ENCODE measurements at regions not wholly inside any gene's neighbourhood (a gene's known extent, or its start where the extent isn't known, plus 50 kb on each side); places are given as distances from the start of the nearest gene placed in this dataset.

GRCh38 chr9:82781921-82782392 is 281.0 kb downstream of the RASEF start:
- H3K36me3 ChIP-seq (ENCODE audit: control insufficient read depth in 1 of 2, insufficient read depth in 2 of 2, low read length in 2 of 2), result no peaks in the 10 kb centered on the region
- H3K9ac ChIP-seq (ENCODE audit: low read length), result no peak overlapping the region
- H3K9me3 ChIP-seq (ENCODE audit: control insufficient read depth in 1 of 2, insufficient read depth in 1 of 2, low read depth in 1 of 2, low read length in 2 of 2), result peaks cover 0 to 6% of the 10 kb centered on the region in 2 experiments; a peak in 1 of 4 replicates
- TF ChIP-seq, protein P1, sequence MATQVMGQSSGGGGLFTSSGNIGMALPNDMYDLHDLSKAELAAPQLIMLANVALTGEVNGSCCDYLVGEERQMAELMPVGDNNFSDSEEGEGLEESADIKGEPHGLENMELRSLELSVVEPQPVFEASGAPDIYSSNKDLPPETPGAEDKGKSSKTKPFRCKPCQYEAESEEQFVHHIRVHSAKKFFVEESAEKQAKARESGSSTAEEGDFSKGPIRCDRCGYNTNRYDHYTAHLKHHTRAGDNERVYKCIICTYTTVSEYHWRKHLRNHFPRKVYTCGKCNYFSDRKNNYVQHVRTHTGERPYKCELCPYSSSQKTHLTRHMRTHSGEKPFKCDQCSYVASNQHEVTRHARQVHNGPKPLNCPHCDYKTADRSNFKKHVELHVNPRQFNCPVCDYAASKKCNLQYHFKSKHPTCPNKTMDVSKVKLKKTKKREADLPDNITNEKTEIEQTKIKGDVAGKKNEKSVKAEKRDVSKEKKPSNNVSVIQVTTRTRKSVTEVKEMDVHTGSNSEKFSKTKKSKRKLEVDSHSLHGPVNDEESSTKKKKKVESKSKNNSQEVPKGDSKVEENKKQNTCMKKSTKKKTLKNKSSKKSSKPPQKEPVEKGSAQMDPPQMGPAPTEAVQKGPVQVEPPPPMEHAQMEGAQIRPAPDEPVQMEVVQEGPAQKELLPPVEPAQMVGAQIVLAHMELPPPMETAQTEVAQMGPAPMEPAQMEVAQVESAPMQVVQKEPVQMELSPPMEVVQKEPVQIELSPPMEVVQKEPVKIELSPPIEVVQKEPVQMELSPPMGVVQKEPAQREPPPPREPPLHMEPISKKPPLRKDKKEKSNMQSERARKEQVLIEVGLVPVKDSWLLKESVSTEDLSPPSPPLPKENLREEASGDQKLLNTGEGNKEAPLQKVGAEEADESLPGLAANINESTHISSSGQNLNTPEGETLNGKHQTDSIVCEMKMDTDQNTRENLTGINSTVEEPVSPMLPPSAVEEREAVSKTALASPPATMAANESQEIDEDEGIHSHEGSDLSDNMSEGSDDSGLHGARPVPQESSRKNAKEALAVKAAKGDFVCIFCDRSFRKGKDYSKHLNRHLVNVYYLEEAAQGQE (IDR thresholded peaks at IDR 0.05; ENCODE audit: low read depth), result no peak
- TF ChIP-seq EZH2 (IDR thresholded peaks at IDR 0.05), result no peak
- no peak for TF ChIP-seq CTCF (IDR thresholded peaks at IDR 0.05 in 2 of 3, conservative IDR thresholded peaks at IDR 0.05 in 1 of 3; ENCODE audit: borderline replicate concordance in 1 of 3, insufficient read depth in 1 of 3, low read depth in 2 of 3, low read length in 2 of 3)
- no peak for TF ChIP-seq POLR2AphosphoS5 (IDR thresholded peaks at IDR 0.05; ENCODE audit: low read depth, low read length)
- TF ChIP-seq, protein P2, sequence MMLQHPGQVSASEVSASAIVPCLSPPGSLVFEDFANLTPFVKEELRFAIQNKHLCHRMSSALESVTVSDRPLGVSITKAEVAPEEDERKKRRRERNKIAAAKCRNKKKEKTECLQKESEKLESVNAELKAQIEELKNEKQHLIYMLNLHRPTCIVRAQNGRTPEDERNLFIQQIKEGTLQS (IDR thresholded peaks at IDR 0.05), result no peak
- no peak for TF ChIP-seq FOSL1 (IDR thresholded peaks at IDR 0.05; ENCODE audit: low read depth)
- no peak for TF ChIP-seq ZBTB33 (IDR thresholded peaks at IDR 0.05; ENCODE audit: extremely low read depth, insufficient replicate concordance, low read length)
- TF ChIP-seq EZH2phosphoT487 (IDR thresholded peaks at IDR 0.05; ENCODE audit: borderline replicate concordance), result no peak
- TF ChIP-seq JUND (IDR thresholded peaks at IDR 0.05), result no peak
- DNase-seq (ENCODE audit: low read depth, low spot score) (no peak), ATAC-seq (no peak)
- H3K4me1 ChIP-seq (ENCODE audit: control insufficient read depth in 1 of 2, insufficient read depth in 2 of 2, low read length in 2 of 2), result no peaks in the 10 kb centered on the region
- POLR2A ChIA-PET, result no interaction called here
- H3K4me2 ChIP-seq (ENCODE audit: low read length), result no peak overlapping the region
- H2AFZ ChIP-seq (ENCODE audit: low read depth, low read length, poor library complexity, severe bottlenecking), result no peak overlapping the region
- H4K20me1 ChIP-seq (ENCODE audit: insufficient read depth), result no peaks in the 10 kb centered on the region
- no TSS peak for BruUV-seq (replicated peaks)
- RAD21 ChIA-PET (ENCODE audit: low non-redundant PET in 1 of 2, low total read pairs in 2 of 2, uncharacterized antibody in 2 of 2, unreplicated experiment in 2 of 2), result no interaction called here
- no peak overlapping the region for H3K27ac ChIP-seq (ENCODE audit: low read depth, low read length)
- no peaks in the 10 kb centered on the region for H3K9me2 ChIP-seq (ENCODE audit: insufficient read depth)
- CTCF ChIA-PET, result no interaction called here
- H3K79me2 ChIP-seq (ENCODE audit: insufficient read depth, low read length), result no peaks in the 10 kb centered on the region
- H3K4me3 ChIP-seq (replicated peaks in 1 of 2; ENCODE audit: low read depth in 1 of 2, low read length in 2 of 2), result no peak overlapping the region
- no peaks in the 10 kb centered on the region for H3K27me3 ChIP-seq (ENCODE audit: insufficient read depth, low read length)
- intact Hi-C loops (cut with micrococcal nuclease), result no loop called here
